Spleen (tissue), 7 donors: ENCODE measurements at regions not wholly inside any gene's neighbourhood (a gene's known extent, or its start where the extent isn't known, plus 50 kb on each side); places are given as distances from the start of the nearest gene placed in this dataset.

Source experiments
- POLR2AphosphoS5 ChIP-seq, 3 donors: sonication (generic); formaldehyde crosslinking; IDR thresholded peaks; one replicate each; pipeline ENCODE4 v1.5.1; 2017; ENCODE audit warnings: antibody characterized with exemption in 3 of 3
- TF ChIP-seq, protein P1 (sequence below), 11 experiments: fragments of 200-600 bp in 7 of 11; fragments of 450-650 bp in 4 of 11; sonication (generic) in 4 of 11; IDR thresholded peaks in 8 of 11; conservative IDR thresholded peaks in 3 of 11; 1 replicate in 7 of 11; 2 replicates in 4 of 11; pipeline versions ENCODE4 v1.4.0 to v1.8.0; 2016 to 2021; ENCODE audit warnings: antibody characterized with exemption in 11 of 11, inconsistent platforms in 4 of 11, mild to moderate bottlenecking in 1 of 11
- donor health status: DM: no; HTN: no; CAD: no; lungs with moderate emphysema.
- donor health status: DM: no; HTN: no; CAD: no.
- donor health status: DM: no; HTN: no; CAD: no.

DNA sequence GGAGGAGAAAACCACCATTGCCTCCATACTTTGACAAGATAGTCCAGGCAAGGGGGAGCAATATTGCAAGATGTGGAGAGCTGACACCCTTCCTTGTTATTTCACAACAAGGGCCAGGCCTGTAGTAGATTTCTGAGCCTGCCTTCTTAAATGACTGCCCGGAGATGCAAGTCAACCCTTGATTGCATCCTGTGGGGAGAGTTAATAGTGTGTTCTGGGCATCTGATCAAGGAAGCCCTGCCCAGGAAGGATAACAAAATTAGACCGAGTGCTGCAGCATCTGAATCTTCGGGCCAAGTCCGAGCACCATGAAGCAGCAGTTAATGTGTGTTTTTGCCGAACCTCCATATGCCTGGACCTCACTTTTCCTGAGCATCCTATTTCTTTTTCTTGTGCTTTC is 382.3 kb downstream of the PRDM2 start:
- TF ChIP-seq, protein P1, sequence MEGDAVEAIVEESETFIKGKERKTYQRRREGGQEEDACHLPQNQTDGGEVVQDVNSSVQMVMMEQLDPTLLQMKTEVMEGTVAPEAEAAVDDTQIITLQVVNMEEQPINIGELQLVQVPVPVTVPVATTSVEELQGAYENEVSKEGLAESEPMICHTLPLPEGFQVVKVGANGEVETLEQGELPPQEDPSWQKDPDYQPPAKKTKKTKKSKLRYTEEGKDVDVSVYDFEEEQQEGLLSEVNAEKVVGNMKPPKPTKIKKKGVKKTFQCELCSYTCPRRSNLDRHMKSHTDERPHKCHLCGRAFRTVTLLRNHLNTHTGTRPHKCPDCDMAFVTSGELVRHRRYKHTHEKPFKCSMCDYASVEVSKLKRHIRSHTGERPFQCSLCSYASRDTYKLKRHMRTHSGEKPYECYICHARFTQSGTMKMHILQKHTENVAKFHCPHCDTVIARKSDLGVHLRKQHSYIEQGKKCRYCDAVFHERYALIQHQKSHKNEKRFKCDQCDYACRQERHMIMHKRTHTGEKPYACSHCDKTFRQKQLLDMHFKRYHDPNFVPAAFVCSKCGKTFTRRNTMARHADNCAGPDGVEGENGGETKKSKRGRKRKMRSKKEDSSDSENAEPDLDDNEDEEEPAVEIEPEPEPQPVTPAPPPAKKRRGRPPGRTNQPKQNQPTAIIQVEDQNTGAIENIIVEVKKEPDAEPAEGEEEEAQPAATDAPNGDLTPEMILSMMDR (IDR thresholded peaks at IDR 0.05 in 8 of 11, conservative IDR thresholded peaks at IDR 0.05 in 3 of 11), result no peak
- TF ChIP-seq POLR2AphosphoS5 (IDR thresholded peaks at IDR 0.05), result no peak
